ENCODE measurements at regions not wholly inside any gene's neighbourhood (a gene's known extent, or its start where the extent isn't known, plus 50 kb on each side); places are given as distances from the start of the nearest gene placed in this dataset.

DNA sequence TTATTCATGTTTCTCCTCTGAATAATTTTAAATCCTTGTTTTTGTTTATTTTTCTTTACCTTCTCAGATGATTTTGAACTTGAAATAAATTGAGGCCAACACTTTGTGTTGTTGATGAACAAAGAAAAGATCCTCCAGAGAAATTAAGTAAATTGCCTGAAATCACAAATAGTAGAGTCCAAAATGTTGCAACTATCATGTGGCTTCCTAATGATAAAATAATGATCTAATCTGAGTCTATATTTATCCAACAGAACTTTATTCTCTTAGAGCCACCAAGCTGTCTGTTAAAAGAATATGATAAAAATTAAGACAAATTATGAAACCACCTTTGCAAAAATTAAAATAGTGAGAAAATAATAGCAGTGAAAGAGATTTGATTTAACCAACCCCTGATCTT lies 132.2 kb upstream of the SPEF2 start:
- no peak for DNase-seq (ENCODE audit: low read depth, low spot score)
- Mint-ChIP-seq H3K4me3 (no peak overlapping the region), H3K4me1 (peaks cover 17% of the 10 kb centered on the region), H3K9me3 (no peaks in the 10 kb centered on the region), H3K27ac (ENCODE audit: unreplicated experiment) (no peak overlapping the region), H3K36me3 (ENCODE audit: low read depth) (no peaks in the 10 kb centered on the region), H3K27me3 (ENCODE audit: low read depth) (no peaks in the 10 kb centered on the region)
- TF ChIP-seq, protein P1, sequence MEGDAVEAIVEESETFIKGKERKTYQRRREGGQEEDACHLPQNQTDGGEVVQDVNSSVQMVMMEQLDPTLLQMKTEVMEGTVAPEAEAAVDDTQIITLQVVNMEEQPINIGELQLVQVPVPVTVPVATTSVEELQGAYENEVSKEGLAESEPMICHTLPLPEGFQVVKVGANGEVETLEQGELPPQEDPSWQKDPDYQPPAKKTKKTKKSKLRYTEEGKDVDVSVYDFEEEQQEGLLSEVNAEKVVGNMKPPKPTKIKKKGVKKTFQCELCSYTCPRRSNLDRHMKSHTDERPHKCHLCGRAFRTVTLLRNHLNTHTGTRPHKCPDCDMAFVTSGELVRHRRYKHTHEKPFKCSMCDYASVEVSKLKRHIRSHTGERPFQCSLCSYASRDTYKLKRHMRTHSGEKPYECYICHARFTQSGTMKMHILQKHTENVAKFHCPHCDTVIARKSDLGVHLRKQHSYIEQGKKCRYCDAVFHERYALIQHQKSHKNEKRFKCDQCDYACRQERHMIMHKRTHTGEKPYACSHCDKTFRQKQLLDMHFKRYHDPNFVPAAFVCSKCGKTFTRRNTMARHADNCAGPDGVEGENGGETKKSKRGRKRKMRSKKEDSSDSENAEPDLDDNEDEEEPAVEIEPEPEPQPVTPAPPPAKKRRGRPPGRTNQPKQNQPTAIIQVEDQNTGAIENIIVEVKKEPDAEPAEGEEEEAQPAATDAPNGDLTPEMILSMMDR (conservative IDR thresholded peaks at IDR 0.05) = no peak

DNA sequence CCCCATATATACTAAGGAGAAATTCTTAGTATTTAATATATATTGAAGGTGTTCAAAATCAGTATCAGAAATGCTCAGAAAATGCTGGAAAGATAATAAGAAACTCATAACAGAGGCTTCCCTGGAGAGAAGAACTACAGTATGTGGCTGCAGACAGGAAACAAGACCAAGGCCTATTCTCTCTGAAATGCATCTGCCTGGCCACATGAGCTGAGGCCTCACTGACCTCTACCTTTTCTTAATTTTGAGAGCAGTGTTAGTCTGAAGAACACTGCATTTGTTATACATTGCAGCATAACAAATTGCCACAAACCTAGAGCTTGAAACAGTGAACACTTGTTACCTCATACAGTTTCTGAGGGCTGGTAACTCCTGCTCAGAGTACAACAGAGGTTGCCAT lies 133.4 kb upstream of the SPEF2 start:
- TF ChIP-seq, protein P1 (conservative IDR thresholded peaks at IDR 0.05) = no peak
- no peak overlapping the region for H3K4me3 Mint-ChIP-seq
- no peaks in the 10 kb centered on the region for H3K27me3 Mint-ChIP-seq (ENCODE audit: low read depth)
- no peaks in the 10 kb centered on the region for H3K36me3 Mint-ChIP-seq (ENCODE audit: low read depth)
- no peak overlapping the region for H3K27ac Mint-ChIP-seq (ENCODE audit: unreplicated experiment)
- H3K9me3 Mint-ChIP-seq = no peaks in the 10 kb centered on the region
- H3K4me1 Mint-ChIP-seq = peaks cover 25% of the 10 kb centered on the region
- DNase-seq (ENCODE audit: low read depth, low spot score) = no peak

DNA sequence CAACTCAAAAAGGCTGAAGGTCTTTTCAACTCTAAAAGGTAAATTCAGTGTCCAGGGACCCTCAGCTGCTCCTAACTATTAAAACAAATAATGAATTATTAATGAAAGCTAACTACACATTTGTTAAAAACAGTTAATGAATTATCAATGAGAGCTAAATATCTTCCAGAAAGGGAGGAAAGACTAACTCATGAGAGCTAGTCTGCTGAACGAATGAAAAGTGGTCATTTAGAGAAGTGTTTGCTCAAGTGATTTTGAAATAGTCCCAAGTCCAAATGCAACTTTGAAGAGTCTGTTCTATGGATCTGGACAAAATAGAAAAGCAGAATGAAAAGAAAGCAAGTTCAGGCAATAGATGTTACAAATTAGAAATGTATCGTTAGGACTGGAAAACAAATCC lies 133.9 kb upstream of the SPEF2 start:
- Mint-ChIP-seq H3K9me3 (no peaks in the 10 kb centered on the region), H3K27ac (ENCODE audit: unreplicated experiment) (no peak overlapping the region), H3K27me3 (ENCODE audit: low read depth) (no peaks in the 10 kb centered on the region), H3K4me1 (peaks cover 29% of the 10 kb centered on the region), H3K4me3 (no peak overlapping the region), H3K36me3 (ENCODE audit: low read depth) (no peaks in the 10 kb centered on the region)
- no peak for DNase-seq (ENCODE audit: low read depth, low spot score)
- TF ChIP-seq, protein P1 (conservative IDR thresholded peaks at IDR 0.05) = no peak

DNA sequence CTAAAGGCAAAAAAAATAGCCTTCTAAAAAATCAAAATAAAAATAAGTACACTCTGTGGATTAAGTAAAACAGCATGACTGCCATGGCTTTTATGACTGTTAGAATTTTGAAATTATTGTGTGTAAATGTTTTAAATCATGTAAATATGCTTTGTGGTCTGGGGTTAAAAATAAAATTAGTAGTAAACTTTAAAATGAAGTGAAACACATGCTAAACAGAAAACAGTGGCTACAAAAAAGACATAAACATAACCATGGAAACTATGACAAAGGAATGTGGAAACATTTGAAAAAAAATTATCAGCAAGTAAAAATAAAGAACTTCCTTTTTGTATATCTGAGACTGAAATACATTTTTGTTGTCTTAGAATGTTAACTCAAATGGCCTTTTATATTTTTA lies 134.5 kb upstream of the SPEF2 start:
- H3K27me3 Mint-ChIP-seq (ENCODE audit: low read depth) = no peaks in the 10 kb centered on the region
- TF ChIP-seq, protein P1 (conservative IDR thresholded peaks at IDR 0.05) = no peak
- H3K4me1 Mint-ChIP-seq = peaks cover 29% of the 10 kb centered on the region
- no peak overlapping the region for H3K27ac Mint-ChIP-seq (ENCODE audit: unreplicated experiment)
- no peaks in the 10 kb centered on the region for H3K9me3 Mint-ChIP-seq
- DNase-seq (ENCODE audit: low read depth, low spot score) = no peak
- no peaks in the 10 kb centered on the region for H3K36me3 Mint-ChIP-seq (ENCODE audit: low read depth)
- no peak overlapping the region for H3K4me3 Mint-ChIP-seq

DNA sequence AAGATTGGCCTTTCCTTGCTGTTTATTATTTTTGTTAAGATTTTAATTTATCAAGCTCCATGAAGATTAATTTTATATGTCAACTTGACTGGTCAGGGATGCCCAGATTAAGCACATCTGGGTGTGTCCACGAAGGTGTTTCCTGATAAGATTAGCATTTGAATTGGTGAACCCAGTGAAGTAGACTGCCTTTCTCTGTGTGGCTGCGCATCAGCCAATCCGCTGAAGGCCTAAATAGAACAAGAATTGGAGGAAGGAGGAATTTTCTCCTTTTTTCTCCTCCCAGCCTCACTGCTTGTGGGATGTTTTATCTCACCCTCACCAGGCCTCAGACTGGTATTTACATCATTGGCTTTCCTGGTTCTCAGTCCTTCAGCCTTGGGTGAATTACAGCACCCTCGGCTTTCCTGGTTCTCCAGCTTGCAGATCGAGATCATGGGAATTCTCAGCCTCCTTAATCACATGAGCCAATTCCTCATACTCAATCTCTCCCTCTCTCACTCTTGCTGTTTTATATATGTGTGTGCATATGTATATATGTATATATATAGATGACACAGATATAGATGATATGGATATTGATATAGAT lies 135.4 kb upstream of the SPEF2 start:
- H3K36me3 Mint-ChIP-seq (ENCODE audit: low read depth) = no peaks in the 10 kb centered on the region
- H3K27ac Mint-ChIP-seq (ENCODE audit: unreplicated experiment) = no peak overlapping the region
- H3K4me3 Mint-ChIP-seq = no peak overlapping the region
- DNase-seq (ENCODE audit: low read depth, low spot score) = no peak
- H3K27me3 Mint-ChIP-seq (ENCODE audit: low read depth) = no peaks in the 10 kb centered on the region
- peaks cover 29% of the 10 kb centered on the region for H3K4me1 Mint-ChIP-seq
- TF ChIP-seq, protein P1 (conservative IDR thresholded peaks at IDR 0.05) = no peak
- H3K9me3 Mint-ChIP-seq = no peaks in the 10 kb centered on the region
